ENCODE measurements at regions not wholly inside any gene's neighbourhood (a gene's known extent, or its start where the extent isn't known, plus 50 kb on each side); places are given as distances from the start of the nearest gene placed in this dataset.
"Not testable (repeated sequence)": the region's sequence is repeated elsewhere in the genome, so short reads cannot be mapped to it uniquely, and the experiment has no call there.

- H3K9ac ChIP-seq (replicated peaks in 1 of 4; ENCODE audit: extremely low read depth in 1 of 4, low read depth in 3 of 4, low read length in 3 of 4); H4K5ac ChIP-seq (ENCODE audit: insufficient read length, low read depth, low read length); H3K4me1 ChIP-seq (replicated peaks in 1 of 4; ENCODE audit: control insufficient read depth in 3 of 4, insufficient read depth in 4 of 4, low read length in 3 of 4); POLR2A ChIA-PET (ENCODE audit: partially characterized antibody); H3K23ac ChIP-seq (ENCODE audit: insufficient read length); H2BK12ac ChIP-seq (ENCODE audit: low read depth, low read length); H3K27me3 ChIP-seq (replicated peaks in 1 of 4; ENCODE audit: control insufficient read depth in 3 of 4, extremely low read depth in 1 of 4, insufficient read depth in 3 of 4, low read length in 3 of 4); H2BK20ac ChIP-seq (ENCODE audit: low read length); H3K36me3 ChIP-seq (ENCODE audit: control insufficient read depth in 2 of 4, insufficient read depth in 4 of 4, low read length in 3 of 4); H3K27ac ChIP-seq (ENCODE audit: low read depth, low read length); H2BK5ac ChIP-seq (ENCODE audit: low read depth, low read length); H4K20me1 ChIP-seq (replicated peaks in 1 of 2; ENCODE audit: control insufficient read depth in 1 of 2, insufficient read depth in 2 of 2, low read length in 2 of 2); H3K79me1 ChIP-seq (ENCODE audit: low read depth, low read length); FAIRE-seq; H2AK5ac ChIP-seq (ENCODE audit: low read depth, low read length); CTCF ChIA-PET (ENCODE audit: partially characterized antibody); H3K56ac ChIP-seq (replicated peaks; ENCODE audit: insufficient read length, low read depth, low read length); H3K79me2 ChIP-seq (ENCODE audit: control insufficient read depth in 1 of 2, insufficient read depth in 2 of 2, low read length in 2 of 2); H3K18ac ChIP-seq (ENCODE audit: extremely low read depth, low read length); H4K91ac ChIP-seq (replicated peaks; ENCODE audit: insufficient read length, low read length); H2AFZ ChIP-seq (ENCODE audit: low read length); H3K9me3 ChIP-seq (ENCODE audit: insufficient read depth in 2 of 2, low read depth in 1 of 2, low read length in 1 of 2); H3K23me2 ChIP-seq (ENCODE audit: low read depth, low read length); H4K8ac ChIP-seq (ENCODE audit: extremely low read depth, insufficient read depth, low read length); H3K4ac ChIP-seq (replicated peaks; ENCODE audit: insufficient read length, low read depth, low read length); H2BK15ac ChIP-seq (ENCODE audit: low read length); H3K14ac ChIP-seq (ENCODE audit: insufficient read length); H2BK120ac ChIP-seq (replicated peaks; ENCODE audit: low read depth, low read length): not testable (repeated sequence)
- Histone ChIP-seq H3K4me3 (ENCODE audit: extremely low read depth in 1 of 4, insufficient read depth in 2 of 4, low read depth in 3 of 4, low read length in 4 of 4) (peak overlapping the region; percentile 48 to 61 (median 53)), H3K4me2 (ENCODE audit: insufficient read depth in 1 of 2, low read depth in 2 of 2, low read length in 2 of 2) (peak overlapping the region; percentile 40 to 49; a peak in 3 of 4 replicates)
- WGBS, 2 experiments (ENCODE audit: extremely low coverage in 1 of 2, insufficient coverage in 1 of 2, insufficient read length in 1 of 2, insufficient replicate concordance in 2 of 2, low coverage in 1 of 2, low lambda C conversion rate in 2 of 2, missing lambda C conversion rate in 1 of 2): 29% methylated on average over 9 of the region's 20 CpGs; no CpG with 5 or more reads in 1 of the 2 experiments
- DNase-seq (ENCODE audit: low read depth in 1 of 2, low spot score in 2 of 2): peak in 1 of 2 experiments; percentile 51
These were observed 63.3 kb downstream of the PPIAL4C start for GRCh38 chr1:149647018-149647373.

- CTCF ChIA-PET (ENCODE audit: partially characterized antibody); H3K4me2 ChIP-seq (ENCODE audit: insufficient read depth in 1 of 2, low read depth in 2 of 2, low read length in 2 of 2); H2AFZ ChIP-seq (ENCODE audit: low read length); POLR2A ChIA-PET (ENCODE audit: partially characterized antibody); H2BK5ac ChIP-seq (ENCODE audit: low read depth, low read length); H3K18ac ChIP-seq (ENCODE audit: extremely low read depth, low read length); H4K20me1 ChIP-seq (replicated peaks in 1 of 2; ENCODE audit: control insufficient read depth in 1 of 2, insufficient read depth in 2 of 2, low read length in 2 of 2); H3K79me2 ChIP-seq (ENCODE audit: control insufficient read depth in 1 of 2, insufficient read depth in 2 of 2, low read length in 2 of 2); H3K4ac ChIP-seq (replicated peaks; ENCODE audit: insufficient read length, low read depth, low read length); H4K5ac ChIP-seq (ENCODE audit: insufficient read length, low read depth, low read length); H3K9me3 ChIP-seq (ENCODE audit: insufficient read depth in 2 of 2, low read depth in 1 of 2, low read length in 1 of 2); H4K8ac ChIP-seq (ENCODE audit: extremely low read depth, insufficient read depth, low read length); H2BK120ac ChIP-seq (replicated peaks; ENCODE audit: low read depth, low read length); H3K4me3 ChIP-seq (ENCODE audit: extremely low read depth in 1 of 4, insufficient read depth in 2 of 4, low read depth in 3 of 4, low read length in 4 of 4); FAIRE-seq; H3K23ac ChIP-seq (ENCODE audit: insufficient read length); H3K4me1 ChIP-seq (replicated peaks in 1 of 4; ENCODE audit: control insufficient read depth in 3 of 4, insufficient read depth in 4 of 4, low read length in 3 of 4); H3K56ac ChIP-seq (replicated peaks; ENCODE audit: insufficient read length, low read depth, low read length); H3K79me1 ChIP-seq (ENCODE audit: low read depth, low read length); H3K9ac ChIP-seq (replicated peaks in 1 of 4; ENCODE audit: extremely low read depth in 1 of 4, low read depth in 3 of 4, low read length in 3 of 4); DNase-seq (ENCODE audit: low read depth in 1 of 2, low spot score in 2 of 2); H3K23me2 ChIP-seq (ENCODE audit: low read depth, low read length); H2BK20ac ChIP-seq (ENCODE audit: low read length); H3K27ac ChIP-seq (ENCODE audit: low read depth, low read length); H3K36me3 ChIP-seq (ENCODE audit: control insufficient read depth in 2 of 4, insufficient read depth in 4 of 4, low read length in 3 of 4); H3K27me3 ChIP-seq (replicated peaks in 1 of 4; ENCODE audit: control insufficient read depth in 3 of 4, extremely low read depth in 1 of 4, insufficient read depth in 3 of 4, low read length in 3 of 4); H3K14ac ChIP-seq (ENCODE audit: insufficient read length); H2AK5ac ChIP-seq (ENCODE audit: low read depth, low read length); H2BK15ac ChIP-seq (ENCODE audit: low read length); H4K91ac ChIP-seq (replicated peaks; ENCODE audit: insufficient read length, low read length); H2BK12ac ChIP-seq (ENCODE audit: low read depth, low read length): not testable (repeated sequence)
- WGBS, 2 experiments (ENCODE audit: extremely low coverage in 1 of 2, insufficient coverage in 1 of 2, insufficient read length in 1 of 2, insufficient replicate concordance in 2 of 2, low coverage in 1 of 2, low lambda C conversion rate in 2 of 2, missing lambda C conversion rate in 1 of 2): 64% methylated on average over 1 of the region's 4 CpGs; no CpG with 5 or more reads in 1 of the 2 experiments
These were observed 74.1 kb downstream of the PPIAL4C start for GRCh38 chr1:149657750-149658149.
